HG02885 (cell line): ENCODE measurements at regions not wholly inside any gene's neighbourhood (a gene's known extent, or its start where the extent isn't known, plus 50 kb on each side); places are given as distances from the start of the nearest gene placed in this dataset.
A peak's percentile ranks its signal among the peaks of the same experiment; 100 is the strongest.
"Not testable (repeated sequence)": the region's sequence is repeated elsewhere in the genome, so short reads cannot be mapped to it uniquely, and the experiment has no call there.

ENCODE experiments used
- ATAC-seq: cut with Tn5 transposase; IDR thresholded peaks from one replicate; pipeline ENCODE4 v1.9.1; 2021; ENCODE audit warnings: mild to moderate bottlenecking; ENCODE audit not compliant: unreplicated experiment, poor library complexity

DNA sequence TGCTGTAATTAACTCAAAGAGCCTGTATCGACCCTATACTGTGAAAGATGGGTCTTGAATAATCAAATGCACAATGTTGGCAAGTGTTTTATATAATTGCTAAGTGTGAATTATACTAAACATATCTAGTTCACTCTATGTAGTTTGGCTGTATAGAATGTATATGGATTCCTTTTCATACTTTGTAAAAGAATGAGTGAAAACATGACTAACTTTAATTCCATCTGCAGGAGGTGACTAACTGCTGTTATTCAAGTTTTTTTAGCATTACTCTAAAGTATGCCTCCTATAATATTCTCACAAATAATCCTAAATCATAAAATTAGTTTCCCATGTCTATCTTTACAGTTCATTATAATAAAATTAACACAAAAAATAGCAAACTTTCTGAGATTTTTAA lies 394.0 kb upstream of the MON1B start:
- ATAC-seq, result no peak

GRCh38 chr16:76797457-76797856 lies 393.5 kb upstream of the MON1B start:
- ATAC-seq, result no peak

DNA sequence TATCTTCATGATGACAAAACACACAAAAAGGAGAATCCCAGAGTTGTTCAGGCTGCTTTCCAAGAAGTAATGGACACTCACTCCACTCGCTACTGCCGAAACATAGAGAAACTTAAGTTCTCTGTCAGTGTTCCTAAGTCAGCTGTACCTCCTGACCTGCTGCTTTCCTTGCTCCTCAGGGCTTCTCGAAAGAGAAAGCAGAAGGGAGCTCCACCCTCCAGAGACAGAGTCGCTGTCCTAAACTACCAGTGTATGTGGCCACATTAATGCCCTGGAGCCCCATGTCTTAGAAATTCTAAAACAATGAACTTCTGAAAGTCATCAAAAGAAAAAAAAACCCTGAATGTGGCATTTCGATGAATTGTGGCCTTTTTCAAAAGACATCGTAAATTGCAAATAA lies 390.8 kb upstream of the MON1B start:
- ATAC-seq, result no peak

GRCh38 chr16:76801357-76801756 lies 389.6 kb upstream of the MON1B start:
- ATAC-seq, result no peak

DNA sequence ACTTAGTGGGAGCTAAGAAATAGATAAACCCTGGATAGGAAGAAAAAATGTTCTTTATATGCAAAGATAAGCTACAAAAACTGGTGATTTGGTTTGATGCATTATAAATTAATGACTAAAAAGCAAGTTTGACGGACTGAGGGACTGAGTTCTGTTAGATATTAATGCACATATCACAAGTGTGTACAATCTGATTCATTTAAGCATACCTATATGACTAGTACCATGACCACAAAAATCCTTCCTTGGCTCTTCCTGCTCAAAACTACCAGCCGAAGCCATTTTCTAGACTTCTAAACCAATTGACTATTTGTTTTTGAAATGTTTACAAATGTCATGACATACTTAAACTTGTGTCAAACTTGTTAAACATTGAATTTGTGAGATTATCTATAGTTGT lies 374.5 kb upstream of the MON1B start:
- peak; percentile 56 for ATAC-seq

DNA sequence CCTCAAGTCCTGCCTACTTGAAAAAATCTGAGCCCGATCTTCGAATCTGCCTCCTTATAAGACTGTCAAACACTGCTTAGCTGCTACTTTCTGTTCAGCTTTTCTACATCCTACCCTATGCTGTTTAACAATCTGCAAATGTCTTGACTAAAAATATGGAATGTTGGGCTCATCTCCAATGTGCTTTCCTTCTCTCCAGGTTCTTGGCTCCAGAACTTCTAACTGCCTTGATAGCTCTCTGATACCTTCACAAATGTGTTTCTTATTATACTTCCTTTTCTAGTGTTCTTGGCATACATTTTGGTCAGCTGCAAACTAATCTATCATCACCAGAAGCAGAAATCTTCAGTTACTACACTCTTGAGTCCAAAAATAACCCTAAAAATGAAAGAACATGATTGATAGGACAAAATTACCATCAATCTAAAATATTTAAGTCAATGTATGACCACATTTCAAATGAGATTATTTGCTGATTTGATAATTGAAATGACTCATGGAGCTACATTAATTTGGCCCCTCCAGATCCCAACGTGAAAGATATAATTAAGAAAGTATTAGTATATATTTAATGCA lies 372.3 kb upstream of the MON1B start:
- no peak for ATAC-seq

- no peak for ATAC-seq
Observed at GRCh38 chr16:76819226-76819916, 371.6 kb upstream of the MON1B start.

- no peak for ATAC-seq
Observed at GRCh38 chr16:76824221-76824620, 366.8 kb upstream of the MON1B start.

DNA sequence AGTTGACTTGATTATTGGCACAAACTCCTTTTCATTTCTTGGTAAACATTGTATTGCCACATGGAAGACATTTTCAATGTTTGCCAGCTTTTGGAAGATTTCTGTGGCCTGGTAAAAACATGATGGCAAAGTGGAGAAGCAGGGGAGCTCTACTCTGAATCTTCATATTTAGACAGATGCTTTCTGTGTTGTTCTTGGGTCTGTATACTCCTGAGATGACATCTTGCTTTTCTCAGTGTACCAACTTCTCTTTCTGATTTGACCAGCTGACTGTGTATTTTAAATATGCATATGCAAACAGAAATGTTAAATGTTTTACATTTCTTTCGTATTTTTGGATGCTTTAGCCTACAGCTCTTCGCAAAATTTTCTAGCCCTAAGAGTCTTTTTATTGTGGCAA lies 366.2 kb upstream of the MON1B start:
- ATAC-seq, result no peak

- ATAC-seq, result no peak
Observed at GRCh38 chr16:76835339-76835738, 355.7 kb upstream of the MON1B start.

DNA sequence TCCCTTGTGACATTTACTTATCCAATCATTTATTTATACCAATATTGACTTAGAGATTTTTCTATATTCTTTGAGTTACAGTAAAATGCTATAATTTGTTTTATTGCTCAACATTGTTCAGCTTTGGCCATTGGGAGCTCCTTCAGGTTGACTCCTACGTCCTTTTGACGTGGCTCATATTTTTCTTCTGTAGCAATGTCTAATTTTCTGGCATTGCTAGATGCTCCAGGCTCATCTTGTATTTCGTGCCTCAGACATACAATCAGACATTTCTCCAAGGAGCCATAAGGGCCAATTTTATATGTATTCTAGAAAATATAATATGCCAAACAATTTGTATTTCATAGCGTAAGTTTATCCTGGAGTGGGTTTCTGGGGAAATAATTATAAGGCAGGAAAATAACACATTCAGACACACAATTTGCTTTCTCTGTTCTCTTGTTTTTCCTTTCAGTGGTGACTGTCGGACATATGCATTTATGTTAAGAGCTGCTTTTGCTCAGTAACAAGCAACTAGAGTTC lies 355.1 kb upstream of the MON1B start:
- no peak for ATAC-seq

GRCh38 chr16:76837872-76838271 lies 353.1 kb upstream of the MON1B start:
- ATAC-seq, result no peak

- ATAC-seq, result no peak
Observed at GRCh38 chr16:76854234-76854633, 336.8 kb upstream of the MON1B start.

DNA sequence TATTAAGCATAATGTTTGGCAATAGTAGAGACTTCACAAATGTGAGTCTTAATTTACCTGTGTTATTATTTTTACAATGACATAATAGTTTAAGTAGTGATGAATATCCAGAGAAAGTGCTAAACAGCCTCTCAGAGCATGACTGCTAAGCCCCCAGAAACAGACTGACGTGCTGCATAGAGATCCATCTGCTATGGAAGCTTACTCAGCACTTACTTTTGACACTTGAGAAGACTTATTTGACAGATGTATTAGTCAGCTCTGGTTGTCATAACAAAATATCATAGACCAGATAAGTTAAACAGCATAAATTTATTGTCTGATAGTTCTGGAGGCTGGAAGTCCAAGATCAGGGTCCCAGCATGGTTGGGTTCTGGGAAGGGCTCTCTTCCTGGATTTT lies 334.9 kb upstream of the MON1B start:
- ATAC-seq, result no peak

DNA sequence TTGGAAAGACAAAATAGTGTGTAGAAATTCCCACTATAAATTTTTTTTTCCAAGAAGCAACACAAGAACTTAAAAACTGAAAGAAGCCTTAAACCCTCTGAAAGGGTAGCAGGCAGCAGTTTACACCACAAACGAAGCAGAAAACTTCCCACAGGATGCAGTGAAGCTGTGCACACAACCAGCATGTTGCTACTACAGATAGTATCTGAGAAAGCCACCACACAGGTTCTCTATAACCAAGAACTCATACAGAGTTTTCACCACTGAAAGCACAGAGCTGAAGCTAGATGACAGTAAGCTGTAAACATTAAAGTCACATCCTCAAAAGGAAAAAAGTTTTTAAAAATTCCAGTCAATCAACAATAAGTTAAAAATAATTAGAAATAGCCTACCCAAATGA lies 333.6 kb upstream of the MON1B start:
- ATAC-seq, result no peak

GRCh38 chr16:76862901-76863300 lies 328.1 kb upstream of the MON1B start:
- ATAC-seq, result no peak

- ATAC-seq, result no peak
Observed at GRCh38 chr16:76866994-76867393, 324.0 kb upstream of the MON1B start.

DNA sequence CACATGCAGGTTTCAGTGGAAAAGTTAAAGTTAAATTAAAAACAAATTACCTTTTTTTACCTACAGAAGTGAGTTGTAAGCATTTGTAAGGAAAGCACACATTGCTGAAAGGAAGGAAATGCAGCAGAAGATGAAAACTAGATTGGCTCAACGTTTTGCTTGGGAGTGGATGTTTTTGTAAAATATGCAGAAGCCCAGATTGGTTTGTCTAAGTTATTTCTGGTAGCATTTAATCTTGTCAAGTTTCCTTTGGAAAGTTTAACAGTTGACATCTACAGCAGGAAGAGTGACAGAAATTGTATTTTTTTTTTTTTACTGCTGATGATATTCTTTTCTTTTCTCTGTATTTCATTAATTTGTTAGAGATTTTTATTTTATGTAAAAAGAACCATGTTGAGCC lies 315.1 kb upstream of the MON1B start:
- ATAC-seq, result no peak

GRCh38 chr16:76879420-76879819 lies 311.6 kb upstream of the MON1B start:
- ATAC-seq, result no peak

DNA sequence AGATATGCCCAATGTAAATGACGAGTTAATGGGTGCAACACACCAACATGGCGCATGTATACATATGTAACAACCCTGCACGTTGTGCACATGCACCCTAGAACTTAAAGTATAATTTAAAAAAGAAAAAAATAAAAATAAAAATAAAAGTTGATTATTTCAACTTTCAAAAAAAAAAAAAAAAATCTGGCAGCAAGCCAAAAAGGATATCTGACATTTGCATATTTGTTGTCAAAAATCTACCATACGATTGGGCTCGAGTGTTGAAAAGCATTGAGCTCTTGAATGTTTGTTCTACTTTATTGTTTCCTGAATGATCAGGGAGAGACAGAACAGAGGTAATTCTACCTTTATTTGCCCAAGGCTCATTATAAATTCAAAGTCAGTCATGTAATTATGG lies 310.5 kb upstream of the MON1B start:
- not testable (repeated sequence) for ATAC-seq

GRCh38 chr16:76882105-76882504 lies 308.9 kb upstream of the MON1B start:
- no peak for ATAC-seq

GRCh38 chr16:76883076-76883475 lies 307.9 kb upstream of the MON1B start:
- no peak for ATAC-seq
